ENCODE measurements at regions not wholly inside any gene's neighbourhood (a gene's known extent, or its start where the extent isn't known, plus 50 kb on each side); places are given as distances from the start of the nearest gene placed in this dataset.

DNA sequence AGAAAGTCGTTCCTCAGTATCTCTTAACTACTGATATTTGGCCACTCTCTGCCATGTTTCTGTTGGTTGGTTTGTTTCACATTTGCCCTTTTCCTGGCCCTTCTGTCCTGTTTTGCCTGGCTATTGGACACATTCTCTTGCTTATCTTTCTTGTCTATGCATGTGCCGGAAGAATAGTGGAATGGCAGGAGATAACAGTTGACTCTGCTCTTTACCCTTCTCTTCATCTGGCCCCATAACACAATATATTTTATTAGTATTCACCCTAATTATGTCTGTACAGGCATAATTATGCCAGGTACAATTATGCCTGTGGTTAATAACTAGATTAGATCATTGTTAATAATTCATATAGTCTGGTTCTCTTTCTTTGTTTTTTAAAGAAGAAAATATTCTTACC lies 243.5 kb upstream of the LMO3 start:
- TF ChIP-seq, protein P1, sequence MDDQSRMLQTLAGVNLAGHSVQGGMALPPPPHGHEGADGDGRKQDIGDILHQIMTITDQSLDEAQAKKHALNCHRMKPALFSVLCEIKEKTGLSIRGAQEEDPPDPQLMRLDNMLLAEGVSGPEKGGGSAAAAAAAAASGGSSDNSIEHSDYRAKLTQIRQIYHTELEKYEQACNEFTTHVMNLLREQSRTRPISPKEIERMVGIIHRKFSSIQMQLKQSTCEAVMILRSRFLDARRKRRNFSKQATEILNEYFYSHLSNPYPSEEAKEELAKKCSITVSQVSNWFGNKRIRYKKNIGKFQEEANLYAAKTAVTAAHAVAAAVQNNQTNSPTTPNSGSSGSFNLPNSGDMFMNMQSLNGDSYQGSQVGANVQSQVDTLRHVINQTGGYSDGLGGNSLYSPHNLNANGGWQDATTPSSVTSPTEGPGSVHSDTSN (IDR thresholded peaks at IDR 0.05): no peak
- TF ChIP-seq PHF8 (IDR thresholded peaks at IDR 0.05; ENCODE audit: borderline replicate concordance, low read depth): no peak
- no peak for TF ChIP-seq POLR2A (IDR thresholded peaks at IDR 0.05; ENCODE audit: low read length)
- TF ChIP-seq, protein P2, sequence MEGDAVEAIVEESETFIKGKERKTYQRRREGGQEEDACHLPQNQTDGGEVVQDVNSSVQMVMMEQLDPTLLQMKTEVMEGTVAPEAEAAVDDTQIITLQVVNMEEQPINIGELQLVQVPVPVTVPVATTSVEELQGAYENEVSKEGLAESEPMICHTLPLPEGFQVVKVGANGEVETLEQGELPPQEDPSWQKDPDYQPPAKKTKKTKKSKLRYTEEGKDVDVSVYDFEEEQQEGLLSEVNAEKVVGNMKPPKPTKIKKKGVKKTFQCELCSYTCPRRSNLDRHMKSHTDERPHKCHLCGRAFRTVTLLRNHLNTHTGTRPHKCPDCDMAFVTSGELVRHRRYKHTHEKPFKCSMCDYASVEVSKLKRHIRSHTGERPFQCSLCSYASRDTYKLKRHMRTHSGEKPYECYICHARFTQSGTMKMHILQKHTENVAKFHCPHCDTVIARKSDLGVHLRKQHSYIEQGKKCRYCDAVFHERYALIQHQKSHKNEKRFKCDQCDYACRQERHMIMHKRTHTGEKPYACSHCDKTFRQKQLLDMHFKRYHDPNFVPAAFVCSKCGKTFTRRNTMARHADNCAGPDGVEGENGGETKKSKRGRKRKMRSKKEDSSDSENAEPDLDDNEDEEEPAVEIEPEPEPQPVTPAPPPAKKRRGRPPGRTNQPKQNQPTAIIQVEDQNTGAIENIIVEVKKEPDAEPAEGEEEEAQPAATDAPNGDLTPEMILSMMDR (IDR thresholded peaks at IDR 0.05): no peak
- TF ChIP-seq ZFP36 (IDR thresholded peaks at IDR 0.05; ENCODE audit: borderline replicate concordance, partially characterized antibody): no peak
